CD4-positive, alpha-beta T cell treated with Interleukin-10 for 1 hour (primary cell): ENCODE measurements at regions not wholly inside any gene's neighbourhood (a gene's known extent, or its start where the extent isn't known, plus 50 kb on each side); places are given as distances from the start of the nearest gene placed in this dataset.
"Not testable (repeated sequence)": the region's sequence is repeated elsewhere in the genome, so short reads cannot be mapped to it uniquely, and the experiment has no call there.

ENCODE experiments used
- DNase-seq: peaks from one replicate; pipeline ENCODE4 v3.0.0-alpha.2; 2020

- no peak for DNase-seq
These were observed 253.4 kb upstream of the CNTNAP4 start for GRCh38 chr16:76023835-76024234.

GRCh38 chr16:76035689-76036088 lies 241.5 kb upstream of the CNTNAP4 start:
- no peak for DNase-seq

DNA sequence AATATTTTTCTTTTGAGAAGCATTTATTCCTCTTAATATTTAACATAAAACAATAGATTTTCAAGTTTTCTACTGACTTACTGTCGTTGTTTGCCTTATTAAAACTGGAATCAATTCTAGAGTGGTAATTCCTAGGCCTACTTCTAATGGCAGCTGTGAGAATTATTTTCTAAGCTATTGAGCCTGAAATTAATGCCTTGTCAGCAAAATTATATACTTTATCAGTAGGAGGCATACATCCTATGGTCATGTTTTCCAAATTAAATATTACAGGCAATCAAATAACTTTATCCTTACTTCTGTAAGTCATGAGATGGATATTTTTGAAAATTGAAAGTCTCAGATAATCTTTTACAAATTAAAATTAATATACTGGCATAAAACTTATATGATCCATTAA lies 239.1 kb upstream of the CNTNAP4 start:
- no peak for DNase-seq

DNA sequence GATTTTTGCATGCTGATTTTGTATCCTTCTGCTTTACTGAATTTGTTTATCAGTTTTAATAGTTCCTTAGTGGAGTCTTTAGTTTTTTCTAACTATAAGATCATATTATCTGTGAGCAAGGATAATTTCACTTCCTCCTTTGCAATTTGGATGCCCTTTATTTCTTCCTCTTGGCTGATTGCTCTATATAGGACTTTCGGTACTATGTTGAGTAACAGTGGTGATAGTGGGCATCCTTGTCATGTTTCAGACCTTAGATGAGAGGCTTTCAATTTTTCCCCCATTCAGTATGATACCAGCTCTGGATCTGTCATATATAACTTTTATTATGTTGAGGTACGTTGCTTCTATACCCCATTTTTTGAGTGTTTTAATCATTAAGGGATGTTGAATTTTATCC lies 224.5 kb upstream of the CNTNAP4 start:
- DNase-seq, result no peak

GRCh38 chr16:76059186-76059585 lies 218.0 kb upstream of the CNTNAP4 start:
- no peak for DNase-seq

GRCh38 chr16:76059701-76060100 lies 217.5 kb upstream of the CNTNAP4 start:
- DNase-seq, result no peak

GRCh38 chr16:76071690-76072089 lies 205.5 kb upstream of the CNTNAP4 start:
- DNase-seq, result no peak

GRCh38 chr16:76081967-76082366 lies 195.2 kb upstream of the CNTNAP4 start:
- DNase-seq, result no peak

DNA sequence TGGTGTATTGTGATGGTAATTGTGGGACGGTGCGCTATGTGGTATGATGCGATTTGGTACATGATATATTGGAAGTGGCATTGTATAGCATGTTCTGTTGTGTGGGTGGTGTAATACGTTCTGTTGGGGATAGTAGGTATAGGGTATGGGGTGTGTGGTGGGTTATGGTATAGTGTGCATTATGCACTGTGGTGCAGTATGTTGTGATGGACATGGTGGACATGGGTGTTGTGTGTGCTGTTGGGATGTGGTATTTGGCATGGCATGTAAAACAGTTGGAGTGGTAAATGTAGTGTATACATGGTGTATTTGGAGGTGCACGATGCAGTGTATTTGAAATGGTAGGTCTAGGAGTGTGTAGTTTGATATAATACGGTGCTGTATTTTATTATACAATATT lies 170.6 kb upstream of the CNTNAP4 start:
- no peak for DNase-seq

DNA sequence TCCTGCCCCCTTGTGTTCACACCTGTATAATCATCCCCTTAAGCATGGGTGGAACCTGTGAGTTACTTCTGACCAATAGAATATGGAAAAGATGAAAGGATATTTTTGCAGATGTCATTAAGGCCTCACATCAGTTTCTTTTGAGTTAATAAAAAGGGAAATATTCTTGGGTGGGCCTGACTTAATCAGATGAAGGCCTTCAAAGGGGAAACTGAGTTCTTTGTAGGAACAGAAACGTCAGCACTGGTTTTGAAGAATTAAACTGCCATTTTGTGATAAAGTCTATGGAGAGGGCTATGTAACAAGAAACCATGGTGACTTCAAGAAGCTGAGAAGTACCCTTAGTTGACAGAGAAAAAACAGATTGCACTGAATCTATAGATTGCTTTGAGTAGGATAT lies 168.7 kb upstream of the CNTNAP4 start:
- no peak for DNase-seq

- no peak for DNase-seq
These were observed 162.5 kb upstream of the CNTNAP4 start for GRCh38 chr16:76114681-76115080.

DNA sequence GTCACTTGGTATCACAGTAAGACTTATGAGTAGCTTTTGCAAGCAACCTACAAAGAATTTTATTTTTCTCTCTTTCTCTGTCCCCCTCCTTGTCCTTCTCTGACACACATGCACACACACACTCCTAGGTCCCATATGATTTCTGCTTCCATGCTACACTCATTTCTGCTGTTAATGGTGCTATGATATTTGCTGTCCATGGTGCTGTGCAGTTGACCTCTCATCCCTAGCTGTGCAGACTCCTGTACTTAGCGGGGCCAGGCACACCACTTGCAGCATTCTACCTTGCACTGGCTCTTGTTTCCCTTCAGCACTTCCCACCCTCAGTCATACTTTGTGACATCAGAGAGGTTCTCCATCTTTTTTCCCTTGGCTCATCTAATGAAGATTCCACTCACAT lies 158.9 kb upstream of the CNTNAP4 start:
- no peak for DNase-seq

GRCh38 chr16:76121636-76122035 lies 155.6 kb upstream of the CNTNAP4 start:
- DNase-seq, result no peak

DNA sequence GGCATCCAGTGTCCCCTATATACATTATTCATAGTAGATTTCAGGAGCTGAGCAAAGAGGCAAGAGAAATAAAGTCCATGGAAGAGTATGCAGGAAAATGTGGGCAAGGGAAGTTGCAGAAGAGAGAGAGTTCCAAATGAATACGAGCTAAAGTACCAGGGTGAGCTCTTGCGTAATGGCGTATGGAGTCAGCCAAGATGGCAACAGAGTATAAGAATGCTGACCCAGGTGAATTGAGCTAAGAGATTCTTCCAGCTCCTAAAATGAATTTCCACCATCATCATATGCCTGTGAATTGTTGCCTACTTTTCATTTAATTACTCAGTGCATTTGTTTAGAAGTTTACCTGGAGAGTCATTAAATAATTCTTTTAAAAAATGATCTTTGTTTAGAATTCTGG lies 153.2 kb upstream of the CNTNAP4 start:
- no peak for DNase-seq

DNA sequence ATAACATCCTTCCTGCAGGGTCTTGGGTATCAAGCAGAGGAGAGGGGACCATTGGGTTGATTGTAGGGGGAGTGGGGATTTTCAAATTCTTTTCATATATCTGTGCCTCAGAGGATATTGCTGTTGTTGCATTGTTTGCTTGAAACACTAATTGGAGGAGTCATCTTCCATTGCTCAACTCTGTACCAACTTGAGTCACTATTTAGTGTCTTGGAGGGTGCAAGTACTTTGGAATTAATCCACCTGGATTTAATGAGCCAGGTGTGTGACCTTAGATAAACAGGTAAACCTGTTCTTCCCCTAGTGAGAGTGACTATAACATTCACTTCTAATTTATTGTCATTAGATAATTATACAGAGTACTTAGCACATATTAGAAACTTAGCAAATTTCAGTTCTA lies 151.3 kb upstream of the CNTNAP4 start:
- no peak for DNase-seq

DNA sequence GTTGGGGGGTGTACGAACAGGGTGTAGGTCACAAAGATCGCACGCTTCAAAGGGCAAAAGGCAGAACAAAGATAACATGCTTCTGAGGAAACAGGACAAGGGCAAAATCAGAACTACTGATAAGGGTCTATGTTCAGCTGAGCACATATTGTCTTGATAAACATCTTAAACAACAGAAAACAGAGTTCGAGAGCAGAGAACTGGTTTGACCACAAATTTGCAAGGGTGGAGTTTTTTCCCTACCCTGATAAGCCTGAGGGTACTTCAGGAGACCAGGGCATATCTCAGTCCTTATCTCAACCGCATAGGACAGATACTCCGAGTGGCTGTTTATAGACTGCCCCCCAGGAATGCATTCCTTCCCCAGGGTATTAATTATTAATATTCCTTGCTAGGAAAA lies 139.1 kb upstream of the CNTNAP4 start:
- DNase-seq, result not testable (repeated sequence)

GRCh38 chr16:76157629-76158028 lies 119.6 kb upstream of the CNTNAP4 start:
- no peak for DNase-seq

GRCh38 chr16:76162046-76162445 lies 115.2 kb upstream of the CNTNAP4 start:
- DNase-seq, result no peak

- no peak for DNase-seq
These were observed 112.1 kb upstream of the CNTNAP4 start for GRCh38 chr16:76164970-76165558.

DNA sequence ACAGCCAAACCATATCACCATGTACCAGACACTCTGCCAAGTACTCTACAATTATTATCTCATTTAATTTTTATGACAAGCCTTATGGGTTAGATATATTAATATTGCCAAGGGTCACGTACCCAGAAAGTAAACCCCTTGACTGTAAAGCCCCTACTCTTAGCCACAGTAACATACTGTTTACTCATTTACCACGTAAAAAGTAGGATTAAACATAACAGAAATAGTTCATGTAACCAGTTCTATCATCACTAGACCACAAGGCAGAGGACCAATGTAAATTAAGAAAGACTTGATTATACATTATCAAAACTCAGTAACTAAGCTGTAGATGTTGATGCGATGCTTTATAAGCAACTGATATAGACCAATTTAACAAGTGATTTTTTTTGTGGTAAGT lies 101.5 kb upstream of the CNTNAP4 start:
- no peak for DNase-seq

GRCh38 chr16:76176153-76176552 lies 101.0 kb upstream of the CNTNAP4 start:
- no peak for DNase-seq

DNA sequence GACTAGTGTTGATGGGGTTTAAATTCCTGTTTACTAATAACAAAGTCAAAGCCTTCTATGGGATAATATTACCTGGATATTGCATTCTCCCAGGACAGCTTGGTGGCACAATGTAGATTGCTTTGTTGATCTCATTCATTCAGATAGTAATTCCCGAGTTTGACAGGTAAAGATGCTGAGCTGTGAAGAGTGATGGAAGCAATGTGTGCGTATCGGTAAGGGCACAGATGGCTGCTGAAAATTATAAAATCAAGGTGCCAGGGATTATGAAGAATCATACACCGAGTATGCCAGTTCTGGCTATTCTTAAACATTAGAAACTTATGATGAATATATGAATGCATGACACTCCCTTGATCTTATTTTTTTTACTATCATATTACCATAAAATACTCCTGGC lies 100.6 kb upstream of the CNTNAP4 start:
- no peak for DNase-seq

DNA sequence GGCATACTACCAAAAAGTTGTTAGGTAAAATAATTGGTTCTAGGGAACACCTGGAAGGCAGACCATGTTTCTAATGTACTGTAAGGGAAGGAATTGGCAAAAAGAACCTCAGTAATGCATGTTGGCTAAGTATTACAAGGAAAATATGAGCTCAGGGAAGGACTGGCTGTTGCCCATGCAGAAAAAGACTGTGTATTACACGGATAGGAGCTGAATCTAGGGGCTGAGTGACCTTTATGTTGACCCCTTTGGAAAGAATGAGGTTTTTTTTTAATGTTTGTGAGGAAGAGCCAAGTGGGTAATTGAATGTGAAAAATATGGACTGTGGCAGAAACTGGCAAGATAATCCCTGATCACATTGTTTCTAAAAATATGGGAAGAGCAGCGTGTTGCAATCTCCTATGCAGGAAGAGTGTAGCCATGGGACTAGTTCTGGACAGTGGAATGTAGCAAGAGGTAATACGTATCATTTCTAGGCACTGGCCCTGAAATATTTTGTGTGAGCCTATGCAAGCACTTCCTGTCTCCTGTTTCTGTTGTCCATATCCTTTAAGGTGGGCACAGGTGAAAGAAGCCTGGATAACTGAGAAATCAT lies 95.1 kb upstream of the CNTNAP4 start:
- no peak for DNase-seq

DNA sequence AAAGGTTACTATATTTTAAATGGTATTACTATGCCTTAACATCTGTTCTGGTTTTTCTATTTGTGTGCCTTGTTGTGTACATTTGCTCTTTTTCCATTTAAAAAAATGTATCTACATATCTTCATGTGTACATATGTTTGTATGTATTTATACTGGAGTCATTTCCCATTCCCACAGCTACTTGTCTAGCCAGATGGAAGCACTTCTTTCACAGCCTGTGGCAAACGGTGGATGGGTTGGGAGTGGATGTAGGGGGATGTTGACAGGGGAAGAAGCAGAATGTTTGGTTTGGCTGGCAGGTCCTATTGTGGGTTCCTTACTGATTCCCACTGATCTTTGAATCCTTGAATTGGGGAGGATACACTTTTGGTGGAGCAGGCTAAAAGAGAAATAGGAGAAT lies 93.6 kb upstream of the CNTNAP4 start:
- no peak for DNase-seq

DNA sequence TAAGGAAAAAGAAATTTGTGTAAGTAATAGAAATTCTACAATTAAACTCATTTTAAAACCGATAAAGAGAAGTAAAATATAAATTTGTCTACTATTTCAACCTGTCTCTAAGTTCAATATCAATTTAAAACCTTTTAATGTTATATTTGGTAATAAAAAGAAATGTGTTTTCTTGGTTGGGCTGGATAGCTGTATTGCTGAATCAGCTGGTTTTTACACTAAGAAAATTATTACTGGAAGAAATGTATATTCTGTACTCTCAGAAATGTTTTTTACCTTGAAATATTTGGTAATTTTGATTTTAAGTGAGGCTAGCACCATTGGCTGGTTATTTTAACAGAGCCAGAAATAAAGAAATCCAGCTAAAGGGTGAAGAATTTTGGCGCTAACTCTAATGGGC lies 87.1 kb upstream of the CNTNAP4 start:
- no peak for DNase-seq
